Liver (tissue), 8 donors: ENCODE measurements at regions not wholly inside any gene's neighbourhood (a gene's known extent, or its start where the extent isn't known, plus 50 kb on each side); places are given as distances from the start of the nearest gene placed in this dataset.

Experiments
- DNase-seq: peaks from one replicate; pipeline ENCODE4 v3.0.0-alpha.2; 2017; ENCODE audit warnings: low spot score
- H3K27ac ChIP-seq, 2 donors: one replicate each; pipeline ENCODE4 v1.7.0; 2013; ENCODE audit warnings: inconsistent platforms in 2 of 2, low read length in 2 of 2, control low read depth in 1 of 2, low read depth in 1 of 2, mild to moderate bottlenecking in 1 of 2
- H3K27me3 ChIP-seq, 4 donors: one replicate each; pipeline versions ENCODE4 v1.6.1 to v1.7.0; 2013; ENCODE audit warnings: low read length in 3 of 4, inconsistent platforms in 1 of 4, mild to moderate bottlenecking in 1 of 4, moderate library complexity in 1 of 4; ENCODE audit not compliant: control insufficient read depth in 4 of 4, insufficient read depth in 4 of 4
- H3K36me3 ChIP-seq, 4 donors: one replicate each; pipeline versions ENCODE4 v1.6.1 to v1.7.0; 2013; ENCODE audit warnings: low read length in 3 of 4, mild to moderate bottlenecking in 3 of 4, low read depth in 1 of 4, moderate library complexity in 1 of 4; ENCODE audit not compliant: control insufficient read depth in 4 of 4, insufficient read depth in 3 of 4
- H3K4me1 ChIP-seq, 4 donors: one replicate each; pipeline versions ENCODE4 v1.6.1 to v1.7.0; 2013; ENCODE audit warnings: low read length in 3 of 4, mild to moderate bottlenecking in 3 of 4, moderate library complexity in 1 of 4; ENCODE audit not compliant: control insufficient read depth in 4 of 4, insufficient read depth in 4 of 4
- H3K4me3 ChIP-seq, 3 donors: one replicate each; pipeline versions ENCODE4 v1.6.1 to v1.7.0; 2013; ENCODE audit warnings: low read length in 3 of 3, control low read depth in 1 of 3, low read depth in 1 of 3, mild to moderate bottlenecking in 1 of 3
- H3K9ac ChIP-seq, 2 donors: one replicate each; pipeline ENCODE4 v1.7.0; 2013; ENCODE audit warnings: low read length in 2 of 2, mild to moderate bottlenecking in 2 of 2, moderate library complexity in 2 of 2, control low read depth in 1 of 2, low read depth in 1 of 2
- H3K9me3 ChIP-seq, 4 donors: one replicate each; pipeline versions ENCODE4 v1.6.1 to v1.7.0; 2013; ENCODE audit warnings: low read length in 3 of 4; ENCODE audit not compliant: control insufficient read depth in 4 of 4
- ATF3 ChIP-seq: IDR thresholded peaks from 2 replicates; pipeline ENCODE4 v1.6.1; 2016; ENCODE audit warnings: antibody characterized with exemption
- CTCF ChIP-seq: fragments of 150-350 bp; IDR thresholded peaks from 2 replicates; pipeline ENCODE4 v1.5.1; 2017; ENCODE audit warnings: improper control_type of control experiment, low read depth, low read length; ENCODE audit not compliant: missing input control
- EGR1 ChIP-seq, 2 donors: IDR thresholded peaks; 2 replicates each; pipeline ENCODE4 v1.6.1; 2016 to 2018; ENCODE audit warnings: antibody characterized with exemption in 2 of 2, low read depth in 2 of 2
- FOXA1 ChIP-seq: IDR thresholded peaks from 2 replicates; pipeline ENCODE4 v1.6.1; 2016; ENCODE audit warnings: antibody characterized with exemption
- FOXA2 ChIP-seq: IDR thresholded peaks from 2 replicates; pipeline ENCODE4 v1.6.1; 2016; ENCODE audit warnings: antibody characterized with exemption
- GABPA ChIP-seq, 2 donors: IDR thresholded peaks in 1 of 2; conservative IDR thresholded peaks in 1 of 2; 2 replicates each; pipeline ENCODE4 v1.6.1; 2016; ENCODE audit warnings: antibody characterized with exemption in 2 of 2, mild to moderate bottlenecking in 1 of 2, moderate library complexity in 1 of 2
- HNF4A ChIP-seq, 2 donors: conservative IDR thresholded peaks; 2 replicates each; pipeline ENCODE4 v1.6.1; 2016; ENCODE audit warnings: antibody characterized with exemption in 2 of 2, mild to moderate bottlenecking in 2 of 2
- HNF4G ChIP-seq: IDR thresholded peaks from 2 replicates; pipeline ENCODE4 v1.6.1; 2016; ENCODE audit warnings: antibody characterized with exemption
- JUND ChIP-seq, 2 donors: IDR thresholded peaks; 2 replicates each; pipeline ENCODE4 v1.6.1; 2016; ENCODE audit warnings: antibody characterized with exemption in 2 of 2
- MAX ChIP-seq: IDR thresholded peaks from 2 replicates; pipeline ENCODE4 v1.6.1; 2016; ENCODE audit warnings: antibody characterized with exemption
- NR2F2 ChIP-seq: IDR thresholded peaks from 2 replicates; pipeline ENCODE4 v1.6.1; 2016; ENCODE audit warnings: antibody characterized with exemption
- REST ChIP-seq: IDR thresholded peaks from 2 replicates; pipeline ENCODE4 v1.6.1; 2016; ENCODE audit warnings: antibody characterized with exemption, mild to moderate bottlenecking
- RXRA ChIP-seq, 2 donors: IDR thresholded peaks; 2 replicates each; pipeline ENCODE4 v1.6.1; 2017 to 2018; ENCODE audit warnings: antibody characterized with exemption in 2 of 2, mild to moderate bottlenecking in 1 of 2
- SP1 ChIP-seq: IDR thresholded peaks from 2 replicates; pipeline ENCODE4 v1.6.1; 2018; ENCODE audit warnings: antibody characterized with exemption, mild to moderate bottlenecking
- TAF1 ChIP-seq: conservative IDR thresholded peaks from 2 replicates; pipeline ENCODE4 v1.6.1; 2016; ENCODE audit warnings: antibody characterized with exemption, mild to moderate bottlenecking
- YY1 ChIP-seq: IDR thresholded peaks from 2 replicates; pipeline ENCODE4 v1.6.1; 2016; ENCODE audit warnings: antibody characterized with exemption, mild to moderate bottlenecking
- ZBTB33 ChIP-seq: IDR thresholded peaks from 2 replicates; pipeline ENCODE4 v1.6.1; 2016; ENCODE audit warnings: antibody characterized with exemption
- WGBS: extraction: QIAGEN DNeasy Blood & Tissue Kit; methylation state at CpG from one replicate; pipeline ENCODE4 v1.1.7; 2013; 5-methylcytosine and 5-hydroxymethylcytosine counted together
- donor health status: healthy.
- donor health status: healthy.
- donor health status: healthy.
- donor health status: healthy.
- donor health status: healthy.

GRCh38 chr7:25310896-25311295 lies 82.6 kb upstream of the NPVF start:
- Histone ChIP-seq H3K9ac (no peak overlapping the region), H3K9me3 (no peaks in the 10 kb centered on the region), H3K4me1 (peaks cover 0 to 12% (median 5%) of the 10 kb centered on the region in 4 donors), H3K27ac (no peak overlapping the region), H3K36me3 (no peaks in the 10 kb centered on the region), H3K27me3 (no peaks in the 10 kb centered on the region), H3K4me3 (no peak overlapping the region)
- TF ChIP-seq NR2F2 (no peak), REST (no peak), SP1 (no peak), GABPA (IDR thresholded peaks at IDR 0.05 in 1 of 2, conservative IDR thresholded peaks at IDR 0.05 in 1 of 2) (no peak), RXRA (IDR thresholded peaks at IDR 0.05) (no peak), MAX (no peak), TAF1 (no peak)
- no peak for DNase-seq

- Histone ChIP-seq H3K9ac (no peak overlapping the region), H3K4me1 (peaks cover 0 to 12% (median 5%) of the 10 kb centered on the region in 4 donors), H3K9me3 (no peaks in the 10 kb centered on the region), H3K36me3 (no peaks in the 10 kb centered on the region), H3K4me3 (no peak overlapping the region), H3K27ac (no peak overlapping the region), H3K27me3 (no peaks in the 10 kb centered on the region)
- no peak for DNase-seq
- WGBS: 91% methylated on average over 1 of the region's 1 CpG
- TF ChIP-seq ATF3 (no peak), YY1 (no peak), EGR1 (IDR thresholded peaks at IDR 0.05; ENCODE audit: low read depth in 2 of 2) (no peak), HNF4A (conservative IDR thresholded peaks at IDR 0.05) (no peak), HNF4G (no peak), SP1 (no peak), NR2F2 (no peak), CTCF (no peak), GABPA (IDR thresholded peaks at IDR 0.05 in 1 of 2, conservative IDR thresholded peaks at IDR 0.05 in 1 of 2) (no peak), MAX (no peak), ZBTB33 (no peak), TAF1 (no peak), FOXA1 (no peak), REST (no peak), JUND (IDR thresholded peaks at IDR 0.05) (no peak), FOXA2 (no peak)
Observed at GRCh38 chr7:25311346-25311745, 83.1 kb upstream of the NPVF start.
